ENCODE measurements at regions not wholly inside any gene's neighbourhood (a gene's known extent, or its start where the extent isn't known, plus 50 kb on each side); places are given as distances from the start of the nearest gene placed in this dataset.

DNA sequence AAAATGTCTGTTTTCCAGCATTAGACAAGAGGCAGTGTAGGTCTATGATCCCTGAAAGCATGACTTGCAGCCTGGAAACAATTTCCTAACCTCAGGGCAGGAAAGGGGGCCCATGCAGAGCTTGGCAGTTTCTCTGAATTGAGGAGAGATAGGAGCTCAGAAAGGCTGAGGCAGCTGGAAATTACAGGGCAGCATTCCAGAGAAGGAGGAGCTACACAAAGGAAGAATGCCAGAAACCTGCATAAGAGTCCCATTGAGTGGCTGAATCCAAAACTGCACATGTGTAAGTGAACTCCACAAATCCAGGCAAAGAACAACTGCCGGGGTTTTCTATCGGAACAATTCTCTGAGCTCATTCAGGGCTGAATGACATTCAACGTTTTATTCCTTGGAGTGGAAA, 346.8 kb downstream of the PIK3R1 start:
- DNase-seq (ENCODE audit: low read depth, low spot score): peak; percentile 68

DNA sequence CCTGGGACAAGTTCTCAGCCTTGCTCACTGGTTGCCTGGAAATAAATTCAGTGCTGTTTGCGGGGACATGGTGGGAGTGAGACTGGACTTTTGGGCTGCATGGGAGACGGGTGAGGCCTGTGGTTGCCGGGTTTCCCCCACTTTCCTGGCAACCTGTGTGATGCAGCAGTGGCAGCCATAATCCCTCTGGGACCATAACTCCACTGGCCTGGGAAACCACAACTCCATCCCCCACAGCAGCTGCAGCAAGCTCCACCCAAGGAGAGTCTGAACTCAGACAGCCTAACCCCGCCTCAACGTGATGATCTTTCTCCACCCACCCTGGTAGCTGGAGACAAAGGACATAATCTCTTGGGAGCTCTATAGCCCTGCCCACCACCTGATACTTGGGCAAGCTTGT, 349.9 kb downstream of the PIK3R1 start:
- no peak for DNase-seq (ENCODE audit: low read depth, low spot score)

DNA sequence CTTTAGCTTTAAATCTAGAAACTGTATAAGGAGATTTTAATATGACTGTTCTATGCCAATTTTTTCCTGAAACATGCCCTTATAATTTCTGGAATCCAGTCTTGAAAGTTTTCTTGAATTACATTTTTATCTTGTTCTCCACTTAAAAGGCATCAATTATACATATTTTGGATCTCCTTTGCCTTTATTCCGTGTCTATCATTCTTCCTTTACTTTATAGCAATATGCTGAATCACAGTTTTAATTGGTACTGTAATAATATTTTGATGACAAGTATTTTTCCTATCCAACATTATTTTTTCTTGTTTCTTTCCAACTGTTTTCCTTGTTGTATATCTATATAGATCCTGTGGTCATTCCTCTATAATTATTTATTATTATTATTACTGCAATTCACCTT, 361.2 kb downstream of the PIK3R1 start:
- DNase-seq (ENCODE audit: low read depth, low spot score): no peak

DNA sequence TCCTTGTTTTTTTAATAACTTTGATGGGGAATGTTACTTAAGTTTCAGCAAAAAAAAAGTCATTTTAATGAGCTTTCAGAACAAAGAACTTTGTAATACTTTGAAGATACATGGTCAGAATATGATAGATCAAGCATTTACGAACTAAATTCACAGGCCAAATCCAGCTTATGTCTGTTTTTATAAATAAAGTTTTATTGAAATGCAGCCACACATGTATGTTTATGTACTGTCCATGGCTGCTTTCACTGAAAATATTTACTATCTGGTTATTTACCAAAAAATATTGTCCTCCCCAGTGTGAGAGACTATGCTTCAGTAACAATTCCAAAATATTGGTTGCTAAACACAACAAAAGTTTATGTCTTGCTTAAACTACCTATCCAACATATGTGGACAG, 366.7 kb downstream of the PIK3R1 start:
- DNase-seq (ENCODE audit: low read depth, low spot score): no peak

- DNase-seq (ENCODE audit: low read depth, low spot score): no peak
Measured at GRCh38 chr5:68587171-68587570, 371.6 kb downstream of the PIK3R1 start.

DNA sequence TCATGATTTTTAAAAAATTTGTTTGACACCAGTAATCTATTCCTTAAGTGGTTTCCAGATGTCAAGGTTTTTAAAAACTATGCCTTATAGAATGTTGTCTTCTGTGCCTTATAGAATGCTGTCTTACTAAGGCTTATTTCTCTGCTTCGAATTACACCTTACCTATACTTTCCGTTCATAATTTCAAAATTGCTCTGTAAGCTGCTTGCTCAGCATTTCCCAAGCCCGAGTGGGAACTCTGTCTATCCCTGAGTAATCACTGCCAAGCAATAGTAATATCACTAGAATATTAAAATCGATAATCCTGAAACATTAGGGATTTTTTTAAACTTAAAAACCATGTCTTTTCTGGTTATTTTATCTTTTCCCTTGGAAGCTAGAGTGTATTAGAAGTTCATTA, 376.3 kb downstream of the PIK3R1 start:
- DNase-seq (ENCODE audit: low read depth, low spot score): no peak

- DNase-seq (ENCODE audit: low read depth, low spot score): no peak
Measured at GRCh38 chr5:68592351-68592750, 376.8 kb downstream of the PIK3R1 start.

DNA sequence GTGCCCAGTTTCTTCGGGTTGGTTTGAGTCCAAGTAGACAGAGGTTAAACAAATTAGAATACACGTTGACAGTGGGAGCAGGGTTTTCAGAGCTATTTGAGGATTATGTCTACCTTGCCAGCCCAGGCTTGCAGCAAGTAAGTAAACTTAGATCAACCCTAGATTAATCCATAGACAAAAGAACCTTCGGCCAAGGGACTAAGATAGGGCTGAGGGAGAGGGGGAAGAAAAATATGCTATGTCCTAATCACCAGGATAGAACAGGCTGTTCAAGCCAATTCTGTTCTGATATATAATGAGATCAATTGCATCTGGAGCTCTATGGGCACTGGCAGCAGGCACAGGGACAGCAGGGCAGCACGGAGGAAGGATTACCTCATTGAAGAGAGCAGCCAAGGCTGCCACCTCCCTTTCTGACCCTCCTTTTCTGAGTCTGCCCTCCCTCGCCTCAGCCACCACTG, 377.7 kb downstream of the PIK3R1 start:
- DNase-seq (ENCODE audit: low read depth, low spot score): peak; percentile 4

- no peak for DNase-seq (ENCODE audit: low read depth, low spot score)
Measured at GRCh38 chr5:68612972-68613371, 397.4 kb downstream of the PIK3R1 start.

GRCh38 chr5:68618501-68618900, 402.9 kb downstream of the PIK3R1 start:
- no peak for DNase-seq (ENCODE audit: low read depth, low spot score)

- DNase-seq (ENCODE audit: low read depth, low spot score): no peak
Measured at GRCh38 chr5:68627001-68627400, 411.4 kb downstream of the PIK3R1 start.

DNA sequence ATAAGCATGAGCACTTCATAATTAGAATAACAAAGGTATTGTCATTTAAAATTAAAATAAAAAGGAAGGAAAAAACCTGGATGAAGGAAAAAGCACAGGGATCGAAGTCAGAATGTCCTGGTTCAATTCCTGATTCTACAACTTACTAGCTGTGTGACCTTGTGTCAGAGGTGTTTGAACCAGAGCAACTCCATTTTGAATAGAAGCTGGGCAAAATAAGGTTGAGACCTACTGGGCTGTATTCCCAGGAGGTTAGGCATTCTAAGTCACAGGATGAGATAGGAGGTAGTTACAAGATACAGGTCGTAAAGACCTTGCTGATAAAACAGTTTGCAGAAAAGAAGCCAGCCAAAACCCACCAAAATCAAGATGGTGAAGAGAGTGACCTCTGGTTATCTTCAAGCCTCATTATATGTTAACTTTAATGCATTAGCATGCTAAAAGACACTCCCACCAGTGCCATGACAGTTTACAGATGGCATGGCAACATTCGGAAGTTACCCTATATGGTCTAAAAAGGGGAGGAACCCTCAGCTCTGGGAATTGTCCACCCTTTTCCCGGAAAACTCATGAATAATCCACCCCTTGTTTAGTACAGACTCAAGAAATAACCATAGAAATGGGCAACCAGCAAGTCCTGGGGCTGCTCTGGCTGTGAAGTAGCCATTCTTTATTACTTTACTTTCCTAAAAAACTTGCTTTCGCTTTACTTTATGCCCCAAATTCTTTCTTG, 412.7 kb downstream of the PIK3R1 start:
- DNase-seq (ENCODE audit: low read depth, low spot score): no peak

- no peak for DNase-seq (ENCODE audit: low read depth, low spot score)
Measured at GRCh38 chr5:68630354-68630753, 414.8 kb downstream of the PIK3R1 start.

GRCh38 chr5:68631884-68632283, 416.3 kb downstream of the PIK3R1 start:
- DNase-seq (ENCODE audit: low read depth, low spot score): no peak

DNA sequence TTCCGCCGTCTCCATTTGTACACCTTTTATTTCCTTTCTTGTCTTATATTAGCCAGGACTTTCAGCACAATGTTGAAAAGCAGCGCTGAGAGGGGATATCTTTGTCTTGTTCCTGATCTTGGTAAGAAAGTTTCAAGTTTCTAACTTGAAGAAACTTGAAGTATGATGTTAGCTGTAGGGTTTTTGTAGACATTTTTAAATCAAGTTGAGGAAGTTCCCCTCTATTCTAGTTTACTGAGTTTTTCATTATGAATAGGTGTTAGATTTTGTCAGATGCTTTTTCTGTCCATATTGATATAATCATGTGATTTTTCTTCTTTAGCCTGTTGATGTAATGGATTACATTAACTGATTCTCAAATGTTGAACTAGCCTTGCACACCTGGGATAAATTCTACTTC, 425.7 kb downstream of the PIK3R1 start:
- DNase-seq (ENCODE audit: low read depth, low spot score): no peak

DNA sequence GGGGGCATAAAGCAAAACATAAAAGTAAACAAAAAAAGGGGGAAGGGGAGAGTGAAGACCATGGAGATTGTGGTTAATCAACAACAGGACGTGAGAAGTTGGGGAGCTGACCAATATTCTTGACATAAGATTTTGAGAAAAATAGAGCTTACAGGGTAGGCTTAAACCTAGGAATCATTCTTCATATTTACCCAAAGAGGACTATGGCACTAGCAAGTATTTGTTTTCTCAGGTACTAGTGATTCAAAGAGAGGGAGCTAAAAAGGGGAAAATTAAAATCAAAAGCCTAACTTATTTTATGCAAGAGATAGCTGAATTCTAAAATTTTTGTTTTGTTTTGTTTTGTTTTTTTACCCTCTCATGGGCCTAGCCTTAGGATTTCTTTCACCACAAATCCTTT, 427.5 kb downstream of the PIK3R1 start:
- DNase-seq (ENCODE audit: low read depth, low spot score): no peak

DNA sequence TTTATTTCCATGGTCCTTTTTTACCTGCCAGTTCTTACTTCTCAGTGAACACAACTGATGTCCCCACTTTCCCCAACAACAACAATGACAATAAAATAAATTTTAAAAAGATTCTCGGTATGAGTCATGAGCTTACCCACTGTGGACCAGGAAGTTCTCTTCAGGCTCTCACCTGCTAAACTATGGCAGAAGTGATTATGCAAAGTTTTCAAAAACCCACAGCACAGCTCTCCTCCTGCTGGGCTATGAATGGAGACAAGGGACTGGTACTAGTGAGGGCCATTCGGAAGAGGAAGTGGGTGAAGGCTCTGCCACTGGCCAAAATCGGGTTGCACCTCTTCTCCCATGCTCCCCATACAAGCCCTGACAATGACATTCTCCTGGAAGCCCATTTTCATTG, 429.4 kb downstream of the PIK3R1 start:
- no peak for DNase-seq (ENCODE audit: low read depth, low spot score)

- peak; percentile 2 for DNase-seq (ENCODE audit: low read depth, low spot score)
Measured at GRCh38 chr5:68646144-68646543, 430.6 kb downstream of the PIK3R1 start.

GRCh38 chr5:68647743-68648142, 432.2 kb downstream of the PIK3R1 start:
- DNase-seq (ENCODE audit: low read depth, low spot score): no peak

DNA sequence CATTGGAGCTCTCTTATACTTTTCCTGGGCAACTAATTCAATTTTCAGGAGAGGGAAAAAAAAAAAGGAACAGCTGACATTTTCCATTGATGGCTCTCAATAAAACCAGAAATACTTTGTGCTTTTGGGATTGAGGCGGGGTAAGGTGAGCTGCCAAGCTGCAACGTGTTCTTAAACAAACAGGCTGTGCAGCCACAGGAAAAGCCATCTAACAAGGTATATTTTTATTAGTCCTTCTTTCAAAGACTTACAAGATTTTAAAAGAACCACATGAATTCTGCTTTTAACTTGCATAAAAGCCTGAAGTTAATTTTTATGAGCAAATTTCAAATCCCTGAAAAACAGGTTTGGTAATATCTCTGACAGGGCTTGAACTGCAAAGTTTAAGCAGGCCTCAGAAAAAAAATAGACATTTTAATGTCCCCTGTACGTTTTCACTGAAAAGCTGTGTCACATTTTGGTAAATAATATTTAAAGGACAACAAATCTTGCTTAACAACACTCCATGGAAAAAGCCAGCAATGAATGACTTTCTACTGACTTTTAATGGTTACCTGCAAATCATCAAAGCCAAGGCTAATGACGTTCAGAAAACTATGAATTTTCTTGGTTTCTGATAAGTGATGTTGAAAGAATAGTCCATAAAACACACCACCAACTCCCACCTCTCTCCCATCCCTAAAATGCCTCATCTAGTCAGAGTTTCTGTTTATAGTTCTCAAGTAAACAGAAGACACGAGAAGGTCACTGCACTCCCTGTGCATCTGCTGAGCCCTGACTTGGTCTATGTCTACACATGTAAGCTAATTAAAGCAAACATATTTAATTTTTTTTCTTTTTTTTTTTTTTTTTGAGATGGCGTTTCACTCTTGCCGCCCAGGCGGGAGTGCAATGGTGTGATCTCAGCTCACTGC, 433.6 kb downstream of the PIK3R1 start:
- no peak for DNase-seq (ENCODE audit: low read depth, low spot score)

DNA sequence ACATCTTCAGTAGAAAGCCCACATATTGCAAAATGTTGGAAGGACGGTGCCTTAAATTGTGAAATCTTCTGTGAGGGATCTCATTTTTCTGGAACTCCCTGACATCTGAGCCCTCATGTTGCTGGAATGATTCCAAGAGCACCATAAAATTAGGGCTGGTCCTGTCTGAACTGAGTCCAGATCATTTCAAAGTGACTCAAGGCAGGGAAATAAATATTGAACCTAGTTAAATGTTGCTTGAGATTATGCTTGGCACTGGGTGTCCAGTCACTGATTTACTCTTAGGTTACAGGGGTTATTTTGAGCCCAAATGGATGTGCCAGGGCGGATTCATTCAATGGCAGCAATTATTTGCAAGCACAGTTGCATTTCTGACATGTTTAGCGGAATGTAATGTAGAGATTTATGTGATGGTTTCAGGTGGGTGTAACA, 437.0 kb downstream of the PIK3R1 start:
- DNase-seq (ENCODE audit: low read depth, low spot score): no peak

- no peak for DNase-seq (ENCODE audit: low read depth, low spot score)
Measured at GRCh38 chr5:68653471-68653870, 437.9 kb downstream of the PIK3R1 start.

Data from astrocyte of the hippocampus (primary cell).